NCI-H187 (cell line): ENCODE measurements at regions not wholly inside any gene's neighbourhood (a gene's known extent, or its start where the extent isn't known, plus 50 kb on each side); places are given as distances from the start of the nearest gene placed in this dataset.

ENCODE experiments used
- DNase-seq, 2 experiments: peaks; one replicate each; lab custom pipeline; 2025; lab: John Stamatoyannopoulos, UW

DNA sequence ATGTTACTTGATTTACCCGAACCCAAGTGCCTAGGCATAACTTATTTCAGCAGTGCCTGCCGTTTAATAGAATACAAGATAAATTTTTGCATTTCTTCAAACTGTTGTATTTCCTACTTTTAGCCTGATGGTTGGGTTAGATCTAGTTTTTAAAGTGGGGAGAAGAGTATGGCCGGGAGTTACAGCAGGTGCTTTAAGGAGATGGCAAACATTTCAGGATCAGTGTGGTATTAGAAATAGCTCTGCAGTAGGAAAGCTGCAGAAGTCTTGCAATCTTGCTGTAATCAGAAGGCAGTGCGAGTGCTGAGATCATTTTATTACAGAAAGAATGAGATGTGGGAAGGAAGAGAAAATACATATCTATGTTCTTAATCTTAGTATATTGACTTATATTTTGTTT is 977.8 kb upstream of the TENM3 start:
- no peak for DNase-seq

DNA sequence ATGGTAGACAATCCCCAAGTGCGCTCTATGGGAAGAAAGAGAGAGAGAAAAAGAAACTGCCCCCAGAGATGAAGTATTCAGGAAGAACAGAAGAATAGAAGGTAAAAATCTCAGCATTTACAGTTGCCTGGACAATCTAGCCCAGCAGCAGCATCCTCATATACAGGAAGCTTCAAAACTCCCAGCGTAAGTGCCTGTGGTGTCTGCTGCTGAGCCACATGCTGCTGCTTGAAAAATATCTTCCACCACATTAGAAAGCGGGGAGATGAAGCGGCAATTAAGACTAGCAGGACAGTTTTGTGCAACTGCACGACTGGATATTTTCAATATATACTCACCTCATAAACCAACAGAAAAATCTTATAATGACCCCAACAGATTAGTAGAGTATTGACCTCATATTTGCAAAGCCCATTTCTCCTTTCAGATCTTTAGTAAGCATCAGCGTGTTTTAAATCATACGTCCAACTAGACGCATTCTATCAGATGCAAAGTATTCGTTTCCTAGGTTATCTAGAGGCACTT is 972.0 kb upstream of the TENM3 start:
- no peak for DNase-seq

DNA sequence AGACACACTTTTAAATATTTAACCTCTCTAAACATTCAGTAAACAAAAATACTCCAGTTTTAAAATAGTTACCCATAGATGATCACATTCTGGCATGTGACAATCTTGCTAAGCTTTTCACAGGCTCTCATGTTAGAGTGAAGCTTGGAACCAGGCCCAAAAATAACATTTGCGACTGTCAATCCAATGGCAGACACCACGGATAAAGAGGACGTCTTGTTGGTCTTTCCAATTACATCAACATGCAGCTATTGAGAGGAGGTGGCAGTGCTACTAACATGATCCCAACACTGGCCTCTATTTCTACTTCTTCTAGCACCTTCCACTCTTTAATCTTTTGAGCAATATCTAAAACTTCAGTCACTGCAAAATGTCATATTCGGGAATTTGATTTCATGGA is 970.8 kb upstream of the TENM3 start:
- no peak for DNase-seq

DNA sequence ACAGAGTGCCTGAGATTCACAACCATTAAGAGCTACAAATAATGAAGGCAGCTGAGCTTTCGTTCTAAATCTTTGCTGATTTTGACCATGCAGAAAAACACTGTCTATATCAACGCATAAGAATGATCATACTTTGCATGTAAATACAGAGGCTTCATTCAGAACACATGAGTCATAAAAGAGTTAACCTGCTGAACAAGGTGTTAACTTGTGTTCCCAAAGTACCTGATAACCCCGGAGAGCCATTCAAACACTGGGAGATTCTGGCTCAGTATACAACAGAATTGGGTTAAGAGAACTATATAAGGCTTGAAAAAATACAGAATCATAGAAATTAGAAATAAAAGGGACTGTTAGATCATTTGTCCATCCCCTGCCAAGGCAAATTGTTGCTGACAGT is 964.3 kb upstream of the TENM3 start:
- DNase-seq, result no peak

DNA sequence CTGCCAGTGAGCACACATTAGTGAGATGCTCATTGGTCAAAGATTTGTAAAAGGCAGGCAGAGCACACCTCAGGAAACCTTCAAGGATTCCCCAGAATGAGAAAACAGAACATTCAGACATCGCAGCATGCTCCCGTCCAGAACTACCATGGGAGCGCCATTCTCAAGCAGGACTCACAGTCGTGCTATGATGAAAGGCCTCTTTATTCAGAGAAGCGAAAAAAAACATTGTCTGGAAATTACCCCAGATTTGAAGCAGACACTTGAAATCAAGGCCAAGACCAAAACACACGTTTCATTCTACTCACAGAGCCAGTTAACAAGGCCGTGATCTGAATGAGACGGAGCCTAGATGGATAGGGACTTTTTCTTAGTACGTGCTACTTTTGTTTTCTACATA is 961.8 kb upstream of the TENM3 start:
- no peak for DNase-seq

DNA sequence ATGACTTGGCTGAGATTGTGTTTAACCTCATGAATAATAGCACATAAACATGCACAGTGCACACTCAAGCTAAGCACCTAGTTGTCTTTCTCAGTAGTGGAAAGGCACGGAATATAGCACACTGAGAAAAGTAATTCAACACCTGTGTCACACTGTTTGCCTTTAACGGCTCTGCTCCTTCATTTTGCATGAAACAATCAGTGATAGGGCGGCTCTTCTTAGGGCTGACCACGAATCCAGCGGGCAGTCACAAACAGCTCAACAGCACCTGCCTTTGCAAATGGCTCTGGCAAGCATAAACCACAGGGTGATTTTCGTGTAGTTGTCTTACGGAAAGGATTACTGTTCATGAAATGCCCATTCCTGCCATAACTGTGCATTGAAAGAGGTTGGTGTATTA is 954.0 kb upstream of the TENM3 start:
- peak; percentile 60 to 68 for DNase-seq

DNA sequence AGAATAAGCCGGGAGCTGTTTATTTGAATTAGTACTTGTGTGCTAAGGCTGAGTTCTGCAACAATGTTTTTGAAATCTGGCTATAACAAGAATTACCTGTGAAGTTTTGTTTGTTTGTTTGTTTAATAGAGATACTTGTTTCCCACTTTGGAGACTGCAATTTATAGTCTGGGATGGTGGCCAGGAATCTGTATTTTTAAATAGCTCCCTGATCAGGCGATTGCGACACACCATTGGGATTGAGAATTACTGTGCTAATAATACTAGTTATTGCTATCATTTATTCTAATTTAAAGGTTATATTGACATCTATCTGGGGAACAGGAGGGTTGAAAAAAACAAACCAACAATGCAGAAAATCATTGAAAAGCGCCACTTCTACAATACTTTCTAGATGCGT is 951.6 kb upstream of the TENM3 start:
- no peak for DNase-seq

DNA sequence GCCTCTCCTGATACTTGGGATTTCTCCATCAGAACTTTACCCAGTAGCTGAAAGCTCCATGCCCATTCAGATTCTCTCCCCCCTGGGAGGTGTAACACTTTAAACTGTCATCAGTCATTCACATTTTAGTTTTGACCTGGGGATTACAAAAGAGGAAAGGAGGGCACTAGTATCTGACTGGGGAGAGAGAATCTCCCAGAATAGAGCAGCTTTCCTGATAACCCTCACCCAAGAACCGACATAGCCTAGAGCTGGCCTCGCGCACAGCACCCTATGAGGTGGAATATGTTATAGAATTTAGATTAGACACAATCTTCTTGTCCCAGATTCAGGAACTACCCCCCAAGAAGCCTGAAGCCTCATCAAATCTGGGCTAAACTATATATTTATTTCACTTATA is 950.2 kb upstream of the TENM3 start:
- no peak for DNase-seq

DNA sequence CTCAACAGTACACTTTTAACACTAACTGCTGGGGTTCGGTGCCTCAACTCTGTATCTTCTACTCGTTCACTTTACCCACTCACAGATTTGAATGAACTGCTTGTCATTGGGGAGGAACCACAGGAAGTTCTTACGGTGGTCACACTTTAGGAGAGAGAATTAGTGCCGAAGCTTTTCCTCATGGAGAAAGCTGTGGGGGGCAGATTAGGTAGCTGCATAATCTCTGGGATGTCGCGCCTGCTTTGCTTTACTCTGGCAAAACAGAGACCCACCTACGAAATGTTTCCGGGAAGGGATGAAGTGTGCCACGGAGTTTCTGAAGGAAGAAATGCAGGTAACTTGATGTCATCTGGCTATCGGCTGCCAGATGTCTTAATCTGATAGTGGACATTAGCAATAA is 949.7 kb upstream of the TENM3 start:
- no peak for DNase-seq

DNA sequence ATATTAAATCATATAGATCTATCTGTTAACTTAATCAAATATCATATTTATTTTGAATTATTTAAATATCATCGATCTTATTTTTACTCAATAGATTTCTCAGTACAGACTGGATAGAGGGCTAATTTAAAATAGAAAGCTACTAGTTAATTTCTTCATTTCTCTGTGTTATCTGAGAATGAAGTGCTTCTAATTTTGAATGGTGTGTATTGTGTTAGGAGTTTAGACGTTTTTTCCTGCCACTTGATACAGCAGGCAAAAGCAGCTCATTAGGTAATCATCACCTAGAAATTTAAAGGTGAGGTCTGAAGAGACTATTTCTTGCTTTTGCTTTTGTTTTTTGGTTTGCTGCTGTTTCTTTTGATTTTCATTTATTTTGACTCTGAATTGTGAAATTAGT is 948.8 kb upstream of the TENM3 start:
- DNase-seq, result no peak

DNA sequence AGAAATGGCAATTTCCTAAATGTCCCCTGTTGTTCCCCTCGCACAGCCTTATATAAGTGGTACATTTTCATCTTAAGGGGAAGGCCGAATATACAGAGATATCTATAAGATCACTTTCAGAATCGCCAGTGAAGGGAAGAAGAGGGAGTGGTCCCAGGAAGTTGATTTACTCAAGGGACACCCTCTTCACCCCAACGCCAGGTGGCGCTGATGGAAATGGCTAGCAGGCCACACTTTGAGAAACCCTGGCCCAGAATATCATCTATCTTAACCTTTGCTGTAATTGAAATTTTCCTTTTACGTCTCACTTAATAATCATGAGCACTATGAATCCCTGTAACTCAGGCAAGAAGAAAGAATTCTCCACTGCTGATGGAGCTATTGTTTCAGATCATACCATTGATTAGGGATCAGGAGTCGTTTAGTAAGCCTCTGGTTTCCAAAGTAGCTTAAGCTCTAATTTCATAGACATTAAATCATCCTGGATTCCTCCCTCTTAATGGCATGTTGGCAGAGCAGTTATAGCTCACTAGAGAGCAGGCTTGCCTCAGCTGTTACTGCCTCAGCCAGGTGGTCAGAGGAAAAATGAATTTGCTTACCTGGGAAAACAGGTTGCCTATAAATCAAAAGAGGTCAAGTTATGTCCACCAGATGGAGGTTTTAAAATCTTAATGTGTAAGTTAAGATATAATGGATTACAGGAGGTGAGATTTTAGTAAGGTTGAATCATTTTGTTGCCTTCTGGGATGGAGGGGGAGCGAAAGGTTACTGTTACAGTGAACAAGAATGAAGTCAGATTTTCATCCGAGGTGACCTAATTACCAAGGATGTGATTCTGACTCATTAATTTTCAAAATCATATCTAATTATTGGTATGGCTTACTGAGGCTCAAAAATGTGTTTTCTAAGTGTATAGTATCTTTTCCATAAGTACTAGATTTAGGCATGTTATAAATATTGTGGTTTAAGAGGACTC is 941.2 kb upstream of the TENM3 start:
- peak; percentile 52 to 67 for DNase-seq

DNA sequence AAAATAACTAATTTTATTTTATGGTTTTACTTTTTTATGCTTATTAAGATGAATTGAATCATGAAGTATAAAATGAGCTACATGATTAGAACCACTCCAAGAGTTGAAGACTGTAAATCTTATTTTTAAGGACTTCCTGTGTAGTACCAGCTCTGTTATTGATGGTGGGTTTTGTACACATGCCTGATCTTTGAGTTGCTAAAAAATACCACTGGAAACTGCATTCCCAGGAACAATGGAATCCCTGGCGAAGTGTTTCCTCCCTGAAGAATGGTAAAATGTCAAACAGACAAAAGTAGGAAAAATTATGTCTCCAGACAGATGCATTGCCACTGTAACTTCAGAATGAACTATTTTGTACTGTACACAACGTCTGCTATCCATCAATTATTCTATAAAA is 935.4 kb upstream of the TENM3 start:
- no peak for DNase-seq

DNA sequence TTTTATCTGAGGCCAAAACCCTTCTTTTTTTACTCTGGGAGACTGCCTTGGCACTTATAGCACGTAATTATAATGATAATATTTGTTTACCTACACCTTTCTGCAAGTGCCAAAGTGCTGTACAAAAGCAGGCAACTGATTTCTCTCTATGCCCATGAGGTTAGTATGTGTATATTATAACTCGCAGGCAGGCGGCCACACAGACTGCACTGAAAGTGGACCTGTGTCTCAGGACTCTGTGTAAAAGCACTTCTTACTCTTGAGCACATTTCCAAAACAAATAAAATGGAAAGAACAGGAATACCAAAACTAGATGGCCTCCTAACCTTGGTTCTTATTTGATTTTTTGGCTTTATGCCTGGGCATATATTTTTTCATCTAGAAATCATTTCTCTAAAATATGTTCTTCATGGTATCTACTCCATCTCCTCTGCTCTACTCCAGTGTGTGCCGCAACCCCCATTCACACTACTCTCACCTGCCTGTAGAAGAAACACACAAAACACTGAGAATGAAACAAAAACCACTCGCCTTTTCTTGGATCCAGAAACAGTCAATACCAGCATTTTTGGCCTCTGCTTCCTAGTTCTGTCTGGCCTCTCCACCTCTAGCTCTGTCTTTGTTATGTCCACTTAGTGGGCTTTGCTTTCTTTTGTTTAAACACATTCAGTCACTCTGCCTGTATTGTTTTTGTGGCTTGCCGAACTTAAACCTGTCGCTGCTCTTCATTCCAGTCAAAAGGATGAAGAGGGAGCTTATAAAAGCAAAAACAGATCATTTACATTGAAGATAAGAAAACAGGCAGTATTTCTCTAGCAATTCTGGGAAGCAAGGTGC is 934.5 kb upstream of the TENM3 start:
- DNase-seq, result peak in 1 of 2 experiments; percentile 69

DNA sequence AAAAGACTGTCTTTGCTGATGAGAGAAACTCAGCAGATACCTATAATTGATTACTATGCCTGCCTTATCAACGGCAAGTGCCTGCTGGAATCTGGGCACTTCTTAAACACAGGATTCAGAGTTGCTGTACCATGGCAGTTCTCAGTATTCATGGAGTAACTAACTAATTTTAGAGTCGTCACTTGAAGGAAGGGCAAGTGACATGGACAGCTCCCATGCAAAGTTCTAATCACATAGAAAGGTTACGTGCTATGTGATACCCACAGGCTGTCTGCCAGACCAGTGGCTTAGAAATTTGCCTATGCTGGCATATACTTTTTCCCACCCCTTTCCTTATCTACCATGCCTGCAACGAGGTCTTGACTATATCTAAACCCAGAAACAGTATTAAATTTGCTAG is 931.1 kb upstream of the TENM3 start:
- DNase-seq, result no peak

DNA sequence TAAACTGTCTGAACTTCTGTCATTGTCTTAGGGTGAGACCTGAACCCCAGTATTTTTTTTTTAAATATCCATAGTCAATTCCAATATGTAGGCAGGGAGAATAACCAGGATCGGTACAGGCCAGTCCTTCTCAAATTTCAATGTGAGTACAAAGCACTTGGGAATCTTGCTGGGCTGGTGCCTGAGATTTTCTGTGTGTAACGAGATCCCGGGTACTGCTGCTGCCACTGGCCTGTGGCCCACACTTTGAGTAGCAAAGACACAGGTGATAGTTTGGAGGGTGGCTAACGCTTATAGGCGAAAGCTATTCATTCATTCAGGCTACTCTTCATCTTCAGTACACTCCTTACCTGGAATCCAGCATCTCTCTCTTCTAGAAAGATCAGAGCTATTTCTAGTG is 923.6 kb upstream of the TENM3 start:
- peak in 1 of 2 experiments; percentile 34 for DNase-seq

DNA sequence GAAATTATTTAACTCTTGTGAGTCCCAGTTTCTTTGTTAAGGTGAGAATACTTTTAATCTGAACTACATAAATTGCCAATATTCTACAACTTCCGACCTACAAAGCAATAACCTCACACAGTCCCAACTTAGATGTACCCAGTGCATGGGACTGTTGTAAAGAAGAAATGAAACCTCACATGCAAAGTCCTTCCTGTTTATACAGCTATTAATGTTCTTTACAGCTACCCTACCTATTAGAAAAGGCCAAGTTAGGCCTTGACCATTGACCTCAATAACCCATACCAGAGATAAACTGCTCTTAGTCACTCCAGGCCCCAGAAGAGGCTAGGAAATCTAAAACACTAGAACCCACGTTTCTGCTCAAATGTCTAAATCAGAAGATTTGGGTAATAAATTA is 920.1 kb upstream of the TENM3 start:
- DNase-seq, result no peak

DNA sequence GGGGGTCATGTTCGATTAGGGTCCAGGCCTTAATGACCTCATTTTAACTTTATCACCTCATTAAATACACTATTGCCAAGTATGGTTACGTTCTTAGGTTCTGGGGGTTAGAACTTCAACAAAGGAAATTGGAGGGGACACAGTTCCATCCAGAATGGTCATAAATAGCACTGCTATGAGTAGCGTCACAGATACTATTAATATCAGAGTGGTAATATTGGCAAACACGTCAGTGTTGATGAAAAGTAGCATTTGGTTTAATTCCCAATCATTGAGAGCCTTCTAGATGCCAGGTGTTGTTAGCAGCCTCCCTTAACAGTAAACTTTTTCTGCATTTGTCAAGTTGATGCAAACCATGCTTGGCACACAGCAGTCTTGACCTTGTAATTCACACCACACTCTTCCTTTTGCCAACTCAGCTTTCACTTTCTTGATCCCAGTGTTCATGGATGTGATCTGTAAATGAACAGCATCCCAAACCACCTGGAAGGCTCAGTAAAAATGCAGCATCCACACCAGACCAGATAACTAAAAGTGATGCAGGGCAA is 912.5 kb upstream of the TENM3 start:
- DNase-seq, result no peak

DNA sequence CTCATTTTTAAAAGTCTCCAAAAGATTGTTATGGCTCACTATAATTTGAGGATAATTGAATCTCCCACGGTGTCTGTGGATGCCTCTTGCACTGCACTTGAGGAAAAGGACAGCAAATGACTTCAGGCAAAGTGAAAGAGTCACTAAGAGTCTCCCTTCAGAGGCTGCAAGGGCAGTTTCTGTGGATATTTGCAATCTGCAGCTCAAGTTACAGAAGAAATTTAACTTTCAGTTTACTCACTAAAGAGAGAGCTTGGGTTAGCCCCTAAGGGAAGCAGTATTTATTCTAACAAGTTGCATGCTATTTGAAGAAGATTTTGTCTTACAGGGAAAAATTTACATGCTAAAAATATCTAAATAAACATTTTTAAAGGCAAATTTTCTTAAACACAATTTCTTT is 912.0 kb upstream of the TENM3 start:
- DNase-seq, result no peak

DNA sequence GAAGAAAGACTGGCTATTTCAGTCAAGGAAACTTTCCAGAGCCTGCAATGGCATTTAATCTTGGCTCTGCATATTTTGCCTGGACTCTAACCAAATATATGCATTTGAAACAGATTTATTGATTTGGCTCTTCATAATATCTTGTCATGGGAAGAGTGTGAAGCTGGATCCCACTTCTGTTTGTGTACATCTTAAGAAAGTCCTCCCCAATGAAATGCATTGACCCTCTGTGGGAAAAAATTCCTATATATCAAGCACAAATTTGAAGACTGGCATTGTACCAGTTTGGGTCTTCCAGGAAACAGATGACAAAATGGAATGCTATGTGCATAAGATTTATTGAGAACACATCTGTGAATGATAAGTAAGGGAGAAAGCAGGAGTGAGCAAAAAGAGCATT is 897.3 kb upstream of the TENM3 start:
- DNase-seq, result no peak

DNA sequence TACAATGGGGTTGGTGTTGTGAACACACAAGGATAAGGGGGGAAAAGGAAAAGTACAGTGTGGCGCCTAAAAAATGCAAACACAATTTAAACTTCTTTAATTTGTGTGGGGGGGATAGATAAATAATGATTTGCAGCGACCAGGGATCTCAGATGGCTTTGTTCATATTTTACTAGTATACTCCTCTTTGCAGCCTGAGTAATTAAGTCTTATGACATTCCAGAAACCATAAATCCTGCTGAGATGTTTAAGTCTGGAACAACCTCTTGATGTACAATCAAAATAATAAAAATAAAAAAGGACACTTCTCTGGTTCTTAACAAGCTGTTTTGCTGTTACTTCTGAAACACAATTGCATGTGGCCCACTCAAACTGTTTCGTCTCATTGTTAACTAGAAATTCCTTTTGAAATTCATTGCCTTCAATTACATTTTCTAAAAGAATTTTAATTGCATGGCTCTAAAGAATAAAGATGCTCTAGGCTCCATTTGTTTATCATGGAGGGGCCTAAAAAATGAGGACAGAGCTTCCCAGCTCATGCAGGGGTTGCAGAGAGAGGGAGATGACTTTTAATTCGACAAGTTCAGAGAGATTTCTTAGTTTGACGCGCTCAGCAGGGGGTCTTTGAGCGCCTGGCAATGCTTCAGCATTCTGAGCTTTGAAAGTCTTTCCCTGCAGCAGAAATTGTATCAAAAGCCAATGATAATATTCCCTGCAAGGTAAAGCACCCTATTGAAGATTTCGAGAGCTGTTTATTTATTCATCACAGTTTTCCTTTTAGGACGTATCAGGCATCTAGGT is 892.4 kb upstream of the TENM3 start:
- no peak for DNase-seq

DNA sequence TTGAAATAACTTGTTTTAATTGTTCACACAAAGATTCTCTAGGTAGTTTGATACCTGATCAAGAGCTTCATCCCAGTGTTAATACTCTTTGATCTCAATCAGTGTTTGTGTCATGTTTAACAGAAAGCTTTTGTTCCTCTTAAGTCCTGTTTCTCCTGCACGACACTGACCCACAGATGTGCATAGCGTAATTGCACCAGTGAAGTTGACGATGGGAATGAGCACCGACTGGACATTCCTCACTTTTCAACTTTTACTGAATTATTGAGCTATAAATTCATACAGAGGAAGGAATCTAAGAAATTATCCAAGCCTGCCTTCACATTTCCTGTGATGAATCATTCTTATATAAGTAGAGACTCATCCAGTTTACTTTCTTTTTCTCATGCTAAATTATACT is 878.7 kb upstream of the TENM3 start:
- DNase-seq, result no peak

DNA sequence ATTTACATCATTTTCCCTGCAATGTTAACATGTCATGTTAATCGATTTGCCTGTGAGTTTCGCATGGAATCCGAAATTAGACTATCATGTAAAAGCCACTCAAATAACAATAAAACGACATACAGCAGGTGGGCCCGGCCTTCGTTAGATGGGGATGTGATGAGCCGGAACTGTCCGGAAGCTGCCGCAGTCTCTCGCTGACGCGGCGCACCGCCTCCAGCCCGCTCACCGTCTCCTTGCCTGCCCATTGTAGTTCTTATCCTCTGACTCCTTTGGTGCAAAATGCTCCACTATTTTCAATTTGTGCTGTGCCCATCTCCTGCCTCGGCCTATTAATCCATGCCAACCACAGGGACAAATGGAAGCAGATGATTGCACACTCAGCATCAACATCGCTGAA is 877.5 kb upstream of the TENM3 start:
- DNase-seq, result no peak
